SH-SY5Y (cell line): ENCODE measurements at regions not wholly inside any gene's neighbourhood (a gene's known extent, or its start where the extent isn't known, plus 50 kb on each side); places are given as distances from the start of the nearest gene placed in this dataset.

Experiments used
- GATA2 ChIP-seq: IDR thresholded peaks from 2 replicates; pipeline ENCODE4 v1.6.1; 2011; ENCODE audit warnings: mild to moderate bottlenecking, low read depth, low read length
- GATA3 ChIP-seq: IDR thresholded peaks from 2 replicates; pipeline ENCODE4 v1.6.1; 2011; ENCODE audit warnings: low read depth, mild to moderate bottlenecking, low read length, moderate library complexity

DNA sequence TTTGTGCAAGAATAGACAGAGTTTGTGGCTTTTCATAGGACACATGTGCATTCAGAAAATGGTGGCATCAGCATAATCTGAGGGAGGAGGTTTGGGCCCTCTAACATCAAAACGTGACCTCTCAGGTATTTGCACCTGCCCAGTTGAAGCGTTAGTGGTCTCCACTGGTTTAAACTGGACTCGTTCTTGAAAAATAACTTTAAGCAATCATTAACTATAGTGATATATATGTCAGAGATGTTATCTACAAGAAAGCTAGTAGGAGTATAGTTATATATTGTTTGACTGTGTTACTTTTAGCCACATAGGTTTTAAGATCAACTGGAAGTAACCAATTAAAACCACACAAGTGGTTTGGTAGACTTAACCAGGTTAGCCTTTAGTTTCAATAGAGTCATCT, 607.4 kb downstream of the MAFB start:
- TF ChIP-seq GATA2 (no peak), GATA3 (no peak)
